Heart left ventricle (tissue), 16 donors: ENCODE measurements at regions not wholly inside any gene's neighbourhood (a gene's known extent, or its start where the extent isn't known, plus 50 kb on each side); places are given as distances from the start of the nearest gene placed in this dataset.

Experiments
- ATAC-seq, 4 donors: fragments of 200-7000 bp; cut with Tn5 transposase; one replicate each; pipeline ENCODE4 v1.9.1; 2020 to 2022; ENCODE audit warnings: moderate library complexity in 4 of 4, mild to moderate bottlenecking in 3 of 4, moderate number of reproducible peaks in 1 of 4
- DNase-seq, 5 donors: peaks; one replicate each; pipeline ENCODE4 v3.0.0-alpha.2; 2020
- H3K27ac ChIP-seq, 12 donors: fragments of 200-600 bp; sonication (generic) in 4 of 12; one replicate each; pipeline versions ENCODE4 v1.5.0 to v1.8.0; 2016 to 2022; ENCODE audit warnings: mild to moderate bottlenecking in 2 of 12
- H3K27me3 ChIP-seq, 9 donors: fragments of 200-600 bp; sonication (generic) in 2 of 9; one replicate each; pipeline versions ENCODE4 v1.5.1 to v1.8.0; 2016 to 2022; ENCODE audit warnings: mild to moderate bottlenecking in 3 of 9
- H3K36me3 ChIP-seq, 9 donors: fragments of 200-600 bp; sonication (generic) in 2 of 9; one replicate each; pipeline versions ENCODE4 v1.5.0 to v1.8.0; 2018 to 2022; ENCODE audit warnings: mild to moderate bottlenecking in 2 of 9
- H3K4me1 ChIP-seq, 12 donors: fragments of 200-600 bp; sonication (generic) in 4 of 12; one replicate each; pipeline versions ENCODE4 v1.5.0 to v1.8.0; 2016 to 2022; ENCODE audit warnings: mild to moderate bottlenecking in 3 of 12
- H3K4me3 ChIP-seq, 12 donors: fragments of 200-600 bp; sonication (generic) in 4 of 12; one replicate each; pipeline versions ENCODE4 v1.5.0 to v1.8.0; 2017 to 2022; ENCODE audit warnings: mild to moderate bottlenecking in 9 of 12, moderate library complexity in 4 of 12
- H3K9me3 ChIP-seq, 12 donors: fragments of 200-600 bp; sonication (generic) in 4 of 12; one replicate each; pipeline versions ENCODE4 v1.5.0 to v1.8.0; 2016 to 2022; ENCODE audit warnings: mild to moderate bottlenecking in 1 of 12
- POLR2A ChIP-seq, 2 donors: fragments of 450-650 bp; IDR thresholded peaks; one replicate each; pipeline ENCODE4 v1.6.1; 2017; ENCODE audit warnings: antibody characterized with exemption in 2 of 2, mild to moderate bottlenecking in 2 of 2, moderate library complexity in 2 of 2
- WGBS, 4 donors: extraction: QIAGEN DNeasy Blood & Tissue Kit in 2 of 4; methylation state at CpG; one replicate each; pipeline versions ENCODE4 v1.1.5 to v1.1.7; 2013 to 2018; 5-methylcytosine and 5-hydroxymethylcytosine counted together
- intact Hi-C, 10 donors: fragments of 100-400 bp; cut with DNase I; formaldehyde crosslinking; loops; one replicate each; pipeline versions ENCODE4 v1.11.1 to v1.14.2; 2022
- TF ChIP-seq, protein P1 (sequence below), 12 donors: fragments of 200-600 bp; sonication (generic) in 4 of 12; IDR thresholded peaks; one replicate each; pipeline versions ENCODE4 v1.5.0 to v1.8.0; 2018 to 2022; ENCODE audit warnings: antibody characterized with exemption in 12 of 12, mild to moderate bottlenecking in 5 of 12
- donor health status: ischemic (EF 13 %, LVEDD 7.1; RV severe dilation, severe dysfunction).
- donor health status: healthy with polysubstance abuse.
- donor health status: DM: no; HTN: yes; CAD: no.
- donor health status: DM: no; HTN: no; CAD: no.
- donor health status: ischemic (EF 25% LVEDD 6.9; RV normal size, moderate dysfunction).
- donor health status: ischemic (EF 25% LVEDD 5.7; RV mildly dilated, moderate dysfunction).
- donor health status: healthy.
- donor health status: DM: yes; HTN: yes; CAD: no.
- donor health status: ischemic (EF 35%, LVEDD 5.7; RV mildly dilated, moderate dysfunction).
- donor health status: nonischemic (EF 11% LVEDD 7.7; RV severe dilation, severe dysfunction).
- donor health status: DM: yes; HTN: yes; CAD: no.
- donor health status: PGD.
- donor health status: ischemic (EF 29% LVEDD 5.4; RV normal size, mild dysfunction).
- donor health status: nonischemic (EF 23%, LVEDD 6.1; RV moderate dilation, normal function).

GRCh38 chr13:62706048-62706447 is 1290.4 kb upstream of the PCDH20 start:
- H3K4me3 ChIP-seq: no peak overlapping the region
- 78 to 83% (median 80%) methylated on average over 3 of the region's 3 CpGs for WGBS, 4 donors
- H3K36me3 ChIP-seq: no peaks in the 10 kb centered on the region
- no peak overlapping the region for H3K27ac ChIP-seq
- H3K9me3 ChIP-seq: peaks cover 0 to 4% (median 0%) of the 10 kb centered on the region in 12 donors
- H3K4me1 ChIP-seq: no peaks in the 10 kb centered on the region
- H3K27me3 ChIP-seq: no peaks in the 10 kb centered on the region
- intact Hi-C loops: no loop called here
- no peak for DNase-seq
- ATAC-seq: no peak
- TF ChIP-seq POLR2A (IDR thresholded peaks at IDR 0.05): no peak
- TF ChIP-seq, protein P1, sequence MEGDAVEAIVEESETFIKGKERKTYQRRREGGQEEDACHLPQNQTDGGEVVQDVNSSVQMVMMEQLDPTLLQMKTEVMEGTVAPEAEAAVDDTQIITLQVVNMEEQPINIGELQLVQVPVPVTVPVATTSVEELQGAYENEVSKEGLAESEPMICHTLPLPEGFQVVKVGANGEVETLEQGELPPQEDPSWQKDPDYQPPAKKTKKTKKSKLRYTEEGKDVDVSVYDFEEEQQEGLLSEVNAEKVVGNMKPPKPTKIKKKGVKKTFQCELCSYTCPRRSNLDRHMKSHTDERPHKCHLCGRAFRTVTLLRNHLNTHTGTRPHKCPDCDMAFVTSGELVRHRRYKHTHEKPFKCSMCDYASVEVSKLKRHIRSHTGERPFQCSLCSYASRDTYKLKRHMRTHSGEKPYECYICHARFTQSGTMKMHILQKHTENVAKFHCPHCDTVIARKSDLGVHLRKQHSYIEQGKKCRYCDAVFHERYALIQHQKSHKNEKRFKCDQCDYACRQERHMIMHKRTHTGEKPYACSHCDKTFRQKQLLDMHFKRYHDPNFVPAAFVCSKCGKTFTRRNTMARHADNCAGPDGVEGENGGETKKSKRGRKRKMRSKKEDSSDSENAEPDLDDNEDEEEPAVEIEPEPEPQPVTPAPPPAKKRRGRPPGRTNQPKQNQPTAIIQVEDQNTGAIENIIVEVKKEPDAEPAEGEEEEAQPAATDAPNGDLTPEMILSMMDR (IDR thresholded peaks at IDR 0.05): no peak

DNA sequence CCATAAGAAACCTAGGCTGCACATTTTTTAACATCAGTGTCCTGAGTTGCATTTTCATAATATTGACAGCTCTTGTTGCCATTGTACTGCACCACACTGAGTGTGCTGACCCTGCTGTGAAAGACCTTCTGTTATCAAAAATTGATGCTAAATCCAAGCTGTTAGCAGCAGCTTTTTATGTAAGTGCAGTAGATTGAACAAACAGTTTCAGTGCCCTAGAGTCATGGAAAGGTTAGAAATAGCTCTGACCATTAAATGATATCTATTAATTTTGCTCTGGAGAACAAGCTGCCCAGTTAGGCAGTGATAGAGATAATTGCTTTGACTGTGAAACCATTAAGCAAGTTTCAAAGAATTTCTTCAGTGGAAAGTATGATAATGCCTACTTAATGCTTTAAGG is 1289.2 kb upstream of the PCDH20 start:
- Histone ChIP-seq H3K9me3 (peaks cover 0 to 4% (median 0%) of the 10 kb centered on the region in 12 donors), H3K27me3 (no peaks in the 10 kb centered on the region), H3K4me3 (no peak overlapping the region), H3K36me3 (no peaks in the 10 kb centered on the region), H3K4me1 (no peaks in the 10 kb centered on the region), H3K27ac (no peak overlapping the region)
- no peak for DNase-seq
- TF ChIP-seq, protein P1 (IDR thresholded peaks at IDR 0.05): no peak
- TF ChIP-seq POLR2A (IDR thresholded peaks at IDR 0.05): no peak
- ATAC-seq: no peak
- intact Hi-C loops: no loop called here

GRCh38 chr13:62702502-62702901 is 1286.9 kb upstream of the PCDH20 start:
- intact Hi-C loops: no loop called here
- H3K4me1 ChIP-seq: no peaks in the 10 kb centered on the region
- H3K4me3 ChIP-seq: no peak overlapping the region
- DNase-seq (no peak), ATAC-seq (no peak)
- H3K27me3 ChIP-seq: no peaks in the 10 kb centered on the region
- peaks cover 0 to 4% (median 0%) of the 10 kb centered on the region in 12 donors for H3K9me3 ChIP-seq
- H3K36me3 ChIP-seq: no peaks in the 10 kb centered on the region
- TF ChIP-seq, protein P1 (IDR thresholded peaks at IDR 0.05): no peak
- no peak for TF ChIP-seq POLR2A (IDR thresholded peaks at IDR 0.05)
- no peak overlapping the region for H3K27ac ChIP-seq

- intact Hi-C loops: no loop called here
- no peak for DNase-seq
- whole genome bisulfite sequencing, 4 donors: 69 to 89% (median 75%) methylated on average over 1 of the region's 1 CpG
- TF ChIP-seq, protein P1 (IDR thresholded peaks at IDR 0.05): no peak
- no peak for TF ChIP-seq POLR2A (IDR thresholded peaks at IDR 0.05)
- Histone ChIP-seq H3K9me3 (peaks cover 0 to 6% (median 0%) of the 10 kb centered on the region in 12 donors), H3K4me1 (no peaks in the 10 kb centered on the region), H3K27me3 (no peaks in the 10 kb centered on the region), H3K36me3 (no peaks in the 10 kb centered on the region), H3K27ac (no peak overlapping the region), H3K4me3 (no peak overlapping the region)
- no peak for ATAC-seq
Measured at GRCh38 chr13:62697701-62698100, 1282.1 kb upstream of the PCDH20 start.
